ENCODE measurements at regions not wholly inside any gene's neighbourhood (a gene's known extent, or its start where the extent isn't known, plus 50 kb on each side); places are given as distances from the start of the nearest gene placed in this dataset.
"Not testable (repeated sequence)": the region's sequence is repeated elsewhere in the genome, so short reads cannot be mapped to it uniquely, and the experiment has no call there.

GRCh38 chr1:239112101-239112935 lies 274.1 kb upstream of the CHRM3 start:
- DNase-seq = no peak

- DNase-seq = no peak
Measured at GRCh38 chr1:239107676-239108075, 278.7 kb upstream of the CHRM3 start.

GRCh38 chr1:239106689-239107088 lies 279.7 kb upstream of the CHRM3 start:
- DNase-seq = not testable (repeated sequence)

GRCh38 chr1:239098400-239099037 lies 287.8 kb upstream of the CHRM3 start:
- DNase-seq = no peak

GRCh38 chr1:239091537-239091936 lies 294.8 kb upstream of the CHRM3 start:
- no peak for DNase-seq

- DNase-seq = no peak
Measured at GRCh38 chr1:239084459-239085080, 301.8 kb upstream of the CHRM3 start.

GRCh38 chr1:239081947-239082346 lies 304.4 kb upstream of the CHRM3 start:
- DNase-seq = not testable (repeated sequence)

GRCh38 chr1:239067480-239067879 lies 318.9 kb upstream of the CHRM3 start:
- no peak for DNase-seq

GRCh38 chr1:239067058-239067457 lies 319.3 kb upstream of the CHRM3 start:
- DNase-seq = no peak

GRCh38 chr1:239061770-239062169 lies 324.6 kb upstream of the CHRM3 start:
- DNase-seq = no peak

- DNase-seq = no peak
Measured at GRCh38 chr1:239058190-239058589, 328.2 kb upstream of the CHRM3 start.

GRCh38 chr1:239056940-239057339 lies 329.4 kb upstream of the CHRM3 start:
- no peak for DNase-seq

GRCh38 chr1:239053279-239053678 lies 333.1 kb upstream of the CHRM3 start:
- no peak for DNase-seq

GRCh38 chr1:239049571-239049970 lies 336.8 kb upstream of the CHRM3 start:
- no peak for DNase-seq

- DNase-seq = no peak
Measured at GRCh38 chr1:239044829-239045228, 341.5 kb upstream of the CHRM3 start.

- no peak for DNase-seq
Measured at GRCh38 chr1:239040523-239040922, 345.8 kb upstream of the CHRM3 start.

- no peak for DNase-seq
Measured at GRCh38 chr1:239031310-239031709, 355.1 kb upstream of the CHRM3 start.

- DNase-seq = no peak
Measured at GRCh38 chr1:239025997-239026694, 360.2 kb upstream of the CHRM3 start.

- no peak for DNase-seq
Measured at GRCh38 chr1:239025223-239025622, 361.1 kb upstream of the CHRM3 start.

GRCh38 chr1:239023732-239024360 lies 362.5 kb upstream of the CHRM3 start:
- DNase-seq = no peak

- DNase-seq = no peak
Measured at GRCh38 chr1:239016337-239016736, 370.0 kb upstream of the CHRM3 start.
